ENCODE measurements at regions not wholly inside any gene's neighbourhood (a gene's known extent, or its start where the extent isn't known, plus 50 kb on each side); places are given as distances from the start of the nearest gene placed in this dataset.

DNA sequence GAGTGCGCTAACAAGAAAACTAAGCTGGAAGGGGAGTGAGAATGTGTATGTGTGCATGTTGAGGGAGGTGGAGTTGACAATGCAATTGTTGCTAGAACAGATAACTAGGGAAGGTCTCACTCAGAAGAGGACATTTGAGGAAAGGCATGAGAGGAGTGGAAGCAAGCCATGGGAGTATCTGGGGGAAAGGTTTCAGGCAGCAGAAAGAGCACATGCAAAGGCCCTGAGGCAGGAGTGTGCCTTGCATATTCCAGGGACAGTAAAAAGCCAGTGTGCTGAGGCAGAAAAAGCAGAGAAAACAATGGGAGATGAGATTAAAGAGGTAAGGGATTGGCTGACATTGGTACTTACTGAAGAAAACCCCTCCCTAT is 149.6 kb upstream of the ADO start:
- H2AK5ac ChIP-seq (ENCODE audit: insufficient read length, low read length): no peak overlapping the region
- H3K18ac ChIP-seq (ENCODE audit: insufficient read length, low read depth, low read length): no peak overlapping the region
- no peak overlapping the region for H2BK20ac ChIP-seq (ENCODE audit: low read depth, low read length, poor library complexity, severe bottlenecking)
- no peak overlapping the region for H3T11ph ChIP-seq (ENCODE audit: low read length)
- no peak overlapping the region for H2BK120ac ChIP-seq (ENCODE audit: low read depth, low read length, poor library complexity, severe bottlenecking)
- H3K4me3 Mint-ChIP-seq: no peak overlapping the region
- no peak overlapping the region for H2BK5ac ChIP-seq (ENCODE audit: insufficient read length, low read length)
- H3K56ac ChIP-seq (ENCODE audit: insufficient read length, low read depth, low read length): no peak overlapping the region
- H3K23ac ChIP-seq (ENCODE audit: insufficient read length, low read depth, low read length): no peak overlapping the region
- no peaks in the 10 kb centered on the region for H3K79me1 ChIP-seq (ENCODE audit: insufficient read depth, low read depth, low read length, poor library complexity, severe bottlenecking)
- H3K9me3 ChIP-seq (ENCODE audit: control insufficient read depth, low read depth, low read length): no peaks in the 10 kb centered on the region
- no peak overlapping the region for H2BK12ac ChIP-seq (ENCODE audit: insufficient read length, low read depth, low read length)
- H3K4me1 ChIP-seq (ENCODE audit: insufficient read depth, low read length): no peaks in the 10 kb centered on the region
- H3K4ac ChIP-seq (ENCODE audit: low read depth, low read length): no peak overlapping the region
- peaks cover 1 to 9% of the 10 kb centered on the region in 2 experiments; a peak in 1 of 4 replicates for H3K4me1 Mint-ChIP-seq
- no peaks in the 10 kb centered on the region; a peak in 1 of 7 replicates for H3K36me3 Mint-ChIP-seq (ENCODE audit: insufficient read depth in 1 of 3, low read depth in 3 of 3)
- no peak overlapping the region for H4K8ac ChIP-seq (replicated peaks; ENCODE audit: insufficient read length, low read depth, low read length)
- H3K14ac ChIP-seq (ENCODE audit: insufficient read depth, low read length): no peak overlapping the region
- H3K23me2 ChIP-seq (ENCODE audit: insufficient read length, low read depth, low read length, poor library complexity, severe bottlenecking): no peaks in the 10 kb centered on the region
- H2BK15ac ChIP-seq (ENCODE audit: low read depth, low read length): no peak overlapping the region
- no peak for DNase-seq
- no CpG with 5 or more reads among the region's 1 CpG for WGBS (ENCODE audit: extremely low coverage, insufficient read length, low lambda C conversion rate)
- no peaks in the 10 kb centered on the region for H4K20me1 ChIP-seq (ENCODE audit: control insufficient read depth, insufficient read depth, insufficient read length)
- H3K27me3 Mint-ChIP-seq (ENCODE audit: low read depth): no peaks in the 10 kb centered on the region; the same call in 1 of the 2 replicates
- H2AFZ ChIP-seq (ENCODE audit: low read length): no peak overlapping the region
- H4K91ac ChIP-seq (ENCODE audit: insufficient read length, low read depth, low read length): no peak overlapping the region
- TF ChIP-seq, protein P1, sequence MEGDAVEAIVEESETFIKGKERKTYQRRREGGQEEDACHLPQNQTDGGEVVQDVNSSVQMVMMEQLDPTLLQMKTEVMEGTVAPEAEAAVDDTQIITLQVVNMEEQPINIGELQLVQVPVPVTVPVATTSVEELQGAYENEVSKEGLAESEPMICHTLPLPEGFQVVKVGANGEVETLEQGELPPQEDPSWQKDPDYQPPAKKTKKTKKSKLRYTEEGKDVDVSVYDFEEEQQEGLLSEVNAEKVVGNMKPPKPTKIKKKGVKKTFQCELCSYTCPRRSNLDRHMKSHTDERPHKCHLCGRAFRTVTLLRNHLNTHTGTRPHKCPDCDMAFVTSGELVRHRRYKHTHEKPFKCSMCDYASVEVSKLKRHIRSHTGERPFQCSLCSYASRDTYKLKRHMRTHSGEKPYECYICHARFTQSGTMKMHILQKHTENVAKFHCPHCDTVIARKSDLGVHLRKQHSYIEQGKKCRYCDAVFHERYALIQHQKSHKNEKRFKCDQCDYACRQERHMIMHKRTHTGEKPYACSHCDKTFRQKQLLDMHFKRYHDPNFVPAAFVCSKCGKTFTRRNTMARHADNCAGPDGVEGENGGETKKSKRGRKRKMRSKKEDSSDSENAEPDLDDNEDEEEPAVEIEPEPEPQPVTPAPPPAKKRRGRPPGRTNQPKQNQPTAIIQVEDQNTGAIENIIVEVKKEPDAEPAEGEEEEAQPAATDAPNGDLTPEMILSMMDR (conservative IDR thresholded peaks at IDR 0.05): no peak
- no peak overlapping the region for H3K27ac ChIP-seq (ENCODE audit: insufficient read length, low read depth, low read length)
- H3K27ac Mint-ChIP-seq: no peak overlapping the region
- no peaks in the 10 kb centered on the region for H3K79me2 ChIP-seq (ENCODE audit: insufficient read depth, low read length)
- H4K5ac ChIP-seq (ENCODE audit: insufficient read length, low read depth, low read length): no peak overlapping the region
- no peak overlapping the region for H3K4me2 ChIP-seq (ENCODE audit: insufficient read depth, insufficient read length, low read length)
- H3K9me3 Mint-ChIP-seq: no peaks in the 10 kb centered on the region; a peak in 2 of 5 replicates
- H3K27me3 ChIP-seq (ENCODE audit: insufficient read depth, low read length): no peaks in the 10 kb centered on the region
- no peak overlapping the region for H3K9ac ChIP-seq (ENCODE audit: extremely low read depth, insufficient read length, low read length)

Data from H9 (cell line).